H1 (cell line): ENCODE measurements at regions not wholly inside any gene's neighbourhood (a gene's known extent, or its start where the extent isn't known, plus 50 kb on each side); places are given as distances from the start of the nearest gene placed in this dataset.

Source experiments
- CTCF ChIA-PET: fragments of 300-600 bp; sonication (Branson Sonifier 250); formaldehyde crosslinking; loops from one replicate; lab custom pipeline; 2021; ENCODE audit not compliant: partially characterized antibody; lab: Charles Lee
- POLR2A ChIA-PET: fragments of 300-600 bp; sonication (Branson Sonifier 250); formaldehyde crosslinking; loops from one replicate; lab custom pipeline; 2021; ENCODE audit warnings: inconsistent platforms; ENCODE audit not compliant: partially characterized antibody; lab: Charles Lee
- DNase-seq, 2 experiments: peaks; one replicate each; pipeline versions ENCODE4 v3.0.0 to v3.0.0-alpha.2; 2010 to 2022; ENCODE audit warnings: low spot score in 2 of 2, low read depth in 1 of 2, mixed read lengths in 1 of 2
- FAIRE-seq: peaks from 2 replicates; lab custom pipeline; 2011; peaks lifted over from hg19 to GRCh38; lab: Jason Lieb, UNC
- H2AFZ ChIP-seq: 2 replicates; pipeline ENCODE4 v1.8.1; 2012; ENCODE audit warnings: low read length, inconsistent platforms
- H2AK5ac ChIP-seq: 2 replicates; pipeline ENCODE4 v1.6.1; 2013; ENCODE audit warnings: low read depth, low read length
- H2BK120ac ChIP-seq: replicated peaks from 2 replicates; pipeline ENCODE3; 2013; ENCODE audit warnings: low read depth, low read length, inconsistent platforms
- H2BK12ac ChIP-seq: 2 replicates; pipeline ENCODE4 v1.6.1; 2013; ENCODE audit warnings: low read depth, low read length
- H2BK15ac ChIP-seq: 2 replicates; pipeline ENCODE4 v1.6.1; 2013; ENCODE audit warnings: low read length
- H2BK20ac ChIP-seq: 2 replicates; pipeline ENCODE4 v1.6.1; 2013; ENCODE audit warnings: low read length
- H2BK5ac ChIP-seq: 2 replicates; pipeline ENCODE4 v1.6.1; 2013; ENCODE audit warnings: low read depth, low read length
- H3K14ac ChIP-seq: 2 replicates; pipeline ENCODE4 v1.6.1; 2013; ENCODE audit warnings: inconsistent platforms; ENCODE audit not compliant: insufficient read length
- H3K18ac ChIP-seq: 2 replicates; pipeline ENCODE4 v1.6.1; 2013; ENCODE audit warnings: low read length; ENCODE audit errors: extremely low read depth
- H3K23ac ChIP-seq: 2 replicates; pipeline ENCODE4 v1.6.1; 2013; ENCODE audit warnings: inconsistent platforms; ENCODE audit not compliant: insufficient read length
- H3K23me2 ChIP-seq: 2 replicates; pipeline ENCODE4 v1.6.1; 2013; ENCODE audit warnings: low read depth, low read length
- H3K27ac ChIP-seq: 2 replicates; pipeline ENCODE4 v1.6.1; 2011; ENCODE audit warnings: low read depth, low read length, inconsistent platforms
- H3K27me3 ChIP-seq, 4 experiments: replicated peaks in 1 of 4; 1 replicate in 1 of 4; 2 replicates in 3 of 4; pipeline versions ENCODE4 v1.6.1 to v1.8.1; 2011 to 2013; ENCODE audit warnings: low read length in 3 of 4, mild to moderate bottlenecking in 3 of 4, inconsistent platforms in 2 of 4, mixed read lengths in 2 of 4, moderate library complexity in 1 of 4; ENCODE audit not compliant: control insufficient read depth in 3 of 4, insufficient read depth in 3 of 4; ENCODE audit errors: extremely low read depth in 1 of 4
- H3K36me3 ChIP-seq, 4 experiments: 2 replicates each; pipeline versions ENCODE4 v1.6.1 to v1.8.1; 2011 to 2013; ENCODE audit warnings: mild to moderate bottlenecking in 4 of 4, low read length in 3 of 4, moderate library complexity in 2 of 4, control low read depth in 1 of 4, inconsistent platforms in 1 of 4; ENCODE audit not compliant: insufficient read depth in 4 of 4, control insufficient read depth in 2 of 4
- H3K4ac ChIP-seq: replicated peaks from 2 replicates; pipeline ENCODE3; 2013; ENCODE audit warnings: low read length, low read depth, mixed read lengths, inconsistent platforms; ENCODE audit not compliant: insufficient read length
- H3K4me1 ChIP-seq, 4 experiments: replicated peaks in 1 of 4; 1 replicate in 1 of 4; 2 replicates in 3 of 4; pipeline versions ENCODE4 v1.6.1 to v1.8.1; 2011 to 2013; ENCODE audit warnings: low read length in 3 of 4, inconsistent platforms in 2 of 4, mixed read lengths in 1 of 4; ENCODE audit not compliant: insufficient read depth in 4 of 4, control insufficient read depth in 3 of 4
- H3K4me2 ChIP-seq, 2 experiments: 2 replicates each; pipeline versions ENCODE4 v1.6.1 to v1.8.1; 2011 to 2013; ENCODE audit warnings: low read depth in 2 of 2, low read length in 2 of 2, control low read depth in 1 of 2, inconsistent platforms in 1 of 2, mild to moderate bottlenecking in 1 of 2; ENCODE audit not compliant: insufficient read depth in 1 of 2
- H3K4me3 ChIP-seq, 4 experiments: fragments of 200-600, 300-600 bp in 1 of 4; sonication (generic), shearing (Covaris generic), sonication (Bioruptor Twin) in 1 of 4; 2 replicates each; pipeline versions ENCODE4 v1.5.1 to v1.8.1; 2011 to 2016; ENCODE audit warnings: low read length in 4 of 4, low read depth in 3 of 4, control low read depth in 2 of 4, inconsistent platforms in 2 of 4, mild to moderate bottlenecking in 2 of 4, mixed read lengths in 1 of 4, moderate library complexity in 1 of 4; ENCODE audit not compliant: insufficient read depth in 2 of 4; ENCODE audit errors: extremely low read depth in 1 of 4
- H3K56ac ChIP-seq: replicated peaks from 2 replicates; pipeline ENCODE3; 2013; ENCODE audit warnings: low read depth, mild to moderate bottlenecking, mixed read lengths, low read length, inconsistent platforms; ENCODE audit not compliant: insufficient read length
- H3K79me1 ChIP-seq: 2 replicates; pipeline ENCODE4 v1.6.1; 2013; ENCODE audit warnings: low read depth, low read length, control low read depth
- H3K79me2 ChIP-seq, 2 experiments: 2 replicates each; pipeline versions ENCODE4 v1.6.1 to v1.8.1; 2012 to 2013; ENCODE audit warnings: low read length in 2 of 2, mild to moderate bottlenecking in 2 of 2, inconsistent platforms in 1 of 2; ENCODE audit not compliant: insufficient read depth in 2 of 2, control insufficient read depth in 1 of 2
- H3K9ac ChIP-seq, 4 experiments: replicated peaks in 1 of 4; 1 replicate in 1 of 4; 2 replicates in 3 of 4; pipeline versions ENCODE4 v1.6.1 to v1.8.1; 2011 to 2013; ENCODE audit warnings: low read depth in 3 of 4, low read length in 3 of 4, control low read depth in 2 of 4, mild to moderate bottlenecking in 2 of 4, moderate library complexity in 2 of 4, inconsistent platforms in 1 of 4; ENCODE audit errors: extremely low read depth in 1 of 4
- H3K9me3 ChIP-seq, 2 experiments: 2 replicates each; pipeline versions ENCODE4 v1.6.1 to v1.8.1; 2012 to 2013; ENCODE audit warnings: mild to moderate bottlenecking in 2 of 2, moderate library complexity in 2 of 2, control low read depth in 1 of 2, inconsistent platforms in 1 of 2, low read depth in 1 of 2, low read length in 1 of 2, mixed read lengths in 1 of 2; ENCODE audit not compliant: insufficient read depth in 2 of 2
- H4K20me1 ChIP-seq, 2 experiments: replicated peaks in 1 of 2; 2 replicates each; pipeline versions ENCODE3 to v1.8.1; 2011 to 2013; ENCODE audit warnings: inconsistent platforms in 2 of 2, low read length in 2 of 2, mild to moderate bottlenecking in 1 of 2; ENCODE audit not compliant: insufficient read depth in 2 of 2, control insufficient read depth in 1 of 2
- H4K5ac ChIP-seq: 2 replicates; pipeline ENCODE4 v1.6.1; 2013; ENCODE audit warnings: low read length, low read depth, mixed read lengths, inconsistent platforms; ENCODE audit not compliant: insufficient read length
- H4K8ac ChIP-seq: 2 replicates; pipeline ENCODE4 v1.8.0; 2013; ENCODE audit warnings: mild to moderate bottlenecking, moderate library complexity, low read length, inconsistent platforms; ENCODE audit not compliant: insufficient read depth; ENCODE audit errors: extremely low read depth
- H4K91ac ChIP-seq: replicated peaks from 2 replicates; pipeline ENCODE3; 2013; ENCODE audit warnings: low read length, mixed read lengths, inconsistent platforms; ENCODE audit not compliant: insufficient read length
- BACH1 ChIP-seq: IDR thresholded peaks from 2 replicates; pipeline ENCODE4 v1.6.1; 2012; ENCODE audit warnings: low read length, improper control_type of control experiment
- BCL11A ChIP-seq, 2 experiments: IDR thresholded peaks; one replicate each; pipeline ENCODE4 v1.6.1; 2011; ENCODE audit warnings: low read depth in 2 of 2, low read length in 2 of 2, mild to moderate bottlenecking in 2 of 2
- CBX5 ChIP-seq: fragments of 300-800, 300-1000 bp; sonication (generic); IDR thresholded peaks from 2 replicates; pipeline ENCODE4 v1.7.1; 2016; ENCODE audit warnings: antibody characterized with exemption, low read length, low read depth
- CEBPB ChIP-seq: IDR thresholded peaks from 2 replicates; pipeline ENCODE4 v1.6.1; 2012; ENCODE audit warnings: low read depth, low read length
- GABPA ChIP-seq: IDR thresholded peaks from 2 replicates; pipeline ENCODE4 v1.6.1; 2011; ENCODE audit warnings: mild to moderate bottlenecking, low read length, moderate library complexity, borderline replicate concordance; ENCODE audit not compliant: insufficient read depth
- GTF2F1 ChIP-seq: IDR thresholded peaks from 2 replicates; pipeline ENCODE4 v1.6.1; 2012; ENCODE audit warnings: low read depth, low read length, improper control_type of control experiment, borderline replicate concordance
- POLR2A ChIP-seq, 2 experiments: IDR thresholded peaks; 1 replicate in 1 of 2; 2 replicates in 1 of 2; pipeline ENCODE4 v1.6.1; 2011; ENCODE audit warnings: low read depth in 2 of 2, low read length in 2 of 2, mild to moderate bottlenecking in 2 of 2; ENCODE audit errors: control extremely low read depth in 1 of 2
- RFX5 ChIP-seq: IDR thresholded peaks from 2 replicates; pipeline ENCODE4 v1.6.1; 2011; ENCODE audit warnings: low read depth, low read length, improper control_type of control experiment, borderline replicate concordance
- SIN3A ChIP-seq, 2 experiments: IDR thresholded peaks in 1 of 2; conservative IDR thresholded peaks in 1 of 2; 2 replicates each; pipeline ENCODE4 v1.6.1; 2011 to 2012; ENCODE audit warnings: low read length in 2 of 2, improper control_type of control experiment in 1 of 2, low read depth in 1 of 2, mild to moderate bottlenecking in 1 of 2
- SIRT6 ChIP-seq: IDR thresholded peaks from one replicate; pipeline ENCODE4 v1.7.1; 2012; ENCODE audit warnings: low read length, inconsistent platforms
- SP2 ChIP-seq: IDR thresholded peaks from 2 replicates; pipeline ENCODE4 v1.6.1; 2012; ENCODE audit warnings: mild to moderate bottlenecking, low read length, inconsistent platforms
- TAF1 ChIP-seq: IDR thresholded peaks from 2 replicates; pipeline ENCODE4 v1.6.1; 2011; ENCODE audit warnings: mild to moderate bottlenecking, low read depth, low read length
- ZNF274 ChIP-seq: IDR thresholded peaks from 2 replicates; pipeline ENCODE4 v1.7.0; 2012; ENCODE audit warnings: low read length, borderline replicate concordance; ENCODE audit errors: extremely low read depth
- WGBS, 2 experiments: shearing (Covaris generic) in 1 of 2; methylation state at CpG; one replicate each; pipeline versions ENCODE4 v1.1.6 to v1.1.7; 2013 to 2015; ENCODE audit warnings: low lambda C conversion rate in 2 of 2, mixed read lengths in 2 of 2, inconsistent platforms in 1 of 2, low coverage in 1 of 2, missing lambda C conversion rate in 1 of 2; ENCODE audit not compliant: insufficient replicate concordance in 2 of 2, insufficient coverage in 1 of 2, insufficient read length in 1 of 2; ENCODE audit errors: extremely low coverage in 1 of 2, missing lambda C conversion rate in 1 of 2; 5-methylcytosine and 5-hydroxymethylcytosine counted together
- TF ChIP-seq, protein P1 (sequence below): IDR thresholded peaks from 2 replicates; pipeline ENCODE4 v1.6.1; 2012; ENCODE audit warnings: low read length, inconsistent platforms

DNA sequence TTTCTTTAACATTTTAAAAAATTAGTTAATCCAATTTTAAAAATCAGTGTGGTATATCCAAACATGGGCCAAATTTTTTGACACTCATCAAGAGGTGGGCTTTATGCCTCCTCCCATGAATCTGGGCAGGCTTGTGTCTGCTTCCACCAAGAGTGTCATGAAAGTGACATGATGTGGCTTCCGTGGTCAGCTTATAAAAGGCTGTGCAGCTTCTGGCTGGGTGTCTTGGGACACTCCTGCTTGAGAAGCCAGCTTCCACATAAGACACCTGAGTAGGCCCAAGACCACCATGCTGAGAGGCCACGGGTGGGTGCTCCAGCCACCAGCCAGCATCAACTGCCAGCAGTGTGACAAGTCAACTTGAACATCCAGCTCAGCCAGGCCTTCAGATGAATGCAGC, 74.3 kb upstream of the RUNX3 start:
- POLR2A ChIA-PET = interaction anchor here (1.9 kb wide), 1 partner anchor 13 kb away, joined by 5 read pairs; no protein-coding TSS in a partner anchor
- TF ChIP-seq GABPA (no peak), BCL11A (IDR thresholded peaks at IDR 0.05; ENCODE audit: low read depth in 2 of 2, low read length in 2 of 2) (no peak), RFX5 (no peak), ZNF274 (no peak), POLR2A (IDR thresholded peaks at IDR 0.05; ENCODE audit: control extremely low read depth in 1 of 2, low read depth in 2 of 2, low read length in 2 of 2) (no peak), BACH1 (no peak), CEBPB (no peak), SP2 (no peak), SIN3A (conservative IDR thresholded peaks at IDR 0.05 in 1 of 2, IDR thresholded peaks at IDR 0.05 in 1 of 2; ENCODE audit: low read depth in 1 of 2, low read length in 2 of 2) (no peak), TAF1 (no peak), SIRT6 (no peak), CBX5 (no peak), GTF2F1 (no peak)
- TF ChIP-seq, protein P1, sequence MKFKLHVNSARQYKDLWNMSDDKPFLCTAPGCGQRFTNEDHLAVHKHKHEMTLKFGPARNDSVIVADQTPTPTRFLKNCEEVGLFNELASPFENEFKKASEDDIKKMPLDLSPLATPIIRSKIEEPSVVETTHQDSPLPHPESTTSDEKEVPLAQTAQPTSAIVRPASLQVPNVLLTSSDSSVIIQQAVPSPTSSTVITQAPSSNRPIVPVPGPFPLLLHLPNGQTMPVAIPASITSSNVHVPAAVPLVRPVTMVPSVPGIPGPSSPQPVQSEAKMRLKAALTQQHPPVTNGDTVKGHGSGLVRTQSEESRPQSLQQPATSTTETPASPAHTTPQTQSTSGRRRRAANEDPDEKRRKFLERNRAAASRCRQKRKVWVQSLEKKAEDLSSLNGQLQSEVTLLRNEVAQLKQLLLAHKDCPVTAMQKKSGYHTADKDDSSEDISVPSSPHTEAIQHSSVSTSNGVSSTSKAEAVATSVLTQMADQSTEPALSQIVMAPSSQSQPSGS = no peak

More for the DNA sequence above, 74.3 kb upstream of the RUNX3 start:
- H3K9ac ChIP-seq = no peak overlapping the region
- H3K27me3 ChIP-seq = 0 out of 7 replicates have a peak, but pooled peaks cover 0 to 2% (median 0%) of the 10 kb centered on the region in 4 experiments
- no peaks in the 10 kb centered on the region for H3K9me3 ChIP-seq
- no peaks in the 10 kb centered on the region for H3K79me2 ChIP-seq
- no peak overlapping the region for H3K56ac ChIP-seq
- H3K4me3 ChIP-seq = no peak overlapping the region
- H3K36me3 ChIP-seq = no peaks in the 10 kb centered on the region
- H4K5ac ChIP-seq = no peak overlapping the region
- H3K18ac ChIP-seq = no peak overlapping the region
- no peak overlapping the region for H2AFZ ChIP-seq
- FAIRE-seq (no peak), DNase-seq (no peak)
- peaks cover 0 to 5% (median 0%) of the 10 kb centered on the region in 4 experiments; a peak in 2 of 7 replicates for H3K4me1 ChIP-seq
- no peak overlapping the region for H4K91ac ChIP-seq
- no peaks in the 10 kb centered on the region for H3K79me1 ChIP-seq
- H2BK20ac ChIP-seq = no peak overlapping the region
- no peak overlapping the region for H4K8ac ChIP-seq
- H3K23ac ChIP-seq = no peak overlapping the region
- CTCF ChIA-PET = interaction anchor here (1.0 to 2.7 kb wide), 6 partner anchors 14 to 106 kb away, joined by 3 to 21 read pairs (median 4); no protein-coding TSS in a partner anchor
- WGBS, 2 experiments = 86% methylated on average over 2 of the region's 2 CpGs; no CpG with 5 or more reads in 1 of the 2 experiments
- no peak overlapping the region for H2BK5ac ChIP-seq
- H3K23me2 ChIP-seq = no peaks in the 10 kb centered on the region
- no peak overlapping the region for H2BK15ac ChIP-seq
- H3K4me2 ChIP-seq = no peak overlapping the region
- H3K27ac ChIP-seq = no peak overlapping the region
- no peaks in the 10 kb centered on the region for H4K20me1 ChIP-seq
- H2AK5ac ChIP-seq = no peak overlapping the region
- H2BK120ac ChIP-seq = no peak overlapping the region
- H2BK12ac ChIP-seq = no peak overlapping the region
- H3K4ac ChIP-seq = no peak overlapping the region
- no peak overlapping the region for H3K14ac ChIP-seq
